H1 (cell line): ENCODE measurements at regions not wholly inside any gene's neighbourhood (a gene's known extent, or its start where the extent isn't known, plus 50 kb on each side); places are given as distances from the start of the nearest gene placed in this dataset.

Source experiments
- CTCF ChIA-PET: fragments of 300-600 bp; sonication (Branson Sonifier 250); formaldehyde crosslinking; loops from one replicate; lab custom pipeline; 2021; ENCODE audit not compliant: partially characterized antibody; lab: Charles Lee
- POLR2A ChIA-PET: fragments of 300-600 bp; sonication (Branson Sonifier 250); formaldehyde crosslinking; loops from one replicate; lab custom pipeline; 2021; ENCODE audit warnings: inconsistent platforms; ENCODE audit not compliant: partially characterized antibody; lab: Charles Lee
- DNase-seq, 2 experiments: peaks; one replicate each; pipeline versions ENCODE4 v3.0.0 to v3.0.0-alpha.2; 2010 to 2022; ENCODE audit warnings: low spot score in 2 of 2, low read depth in 1 of 2, mixed read lengths in 1 of 2
- FAIRE-seq: peaks from 2 replicates; lab custom pipeline; 2011; peaks lifted over from hg19 to GRCh38; lab: Jason Lieb, UNC
- H2AFZ ChIP-seq: 2 replicates; pipeline ENCODE4 v1.8.1; 2012; ENCODE audit warnings: low read length, inconsistent platforms
- H2AK5ac ChIP-seq: 2 replicates; pipeline ENCODE4 v1.6.1; 2013; ENCODE audit warnings: low read depth, low read length
- H2BK120ac ChIP-seq: replicated peaks from 2 replicates; pipeline ENCODE3; 2013; ENCODE audit warnings: low read depth, low read length, inconsistent platforms
- H2BK12ac ChIP-seq: 2 replicates; pipeline ENCODE4 v1.6.1; 2013; ENCODE audit warnings: low read depth, low read length
- H2BK15ac ChIP-seq: 2 replicates; pipeline ENCODE4 v1.6.1; 2013; ENCODE audit warnings: low read length
- H2BK20ac ChIP-seq: 2 replicates; pipeline ENCODE4 v1.6.1; 2013; ENCODE audit warnings: low read length
- H2BK5ac ChIP-seq: 2 replicates; pipeline ENCODE4 v1.6.1; 2013; ENCODE audit warnings: low read depth, low read length
- H3K14ac ChIP-seq: 2 replicates; pipeline ENCODE4 v1.6.1; 2013; ENCODE audit warnings: inconsistent platforms; ENCODE audit not compliant: insufficient read length
- H3K18ac ChIP-seq: 2 replicates; pipeline ENCODE4 v1.6.1; 2013; ENCODE audit warnings: low read length; ENCODE audit errors: extremely low read depth
- H3K23ac ChIP-seq: 2 replicates; pipeline ENCODE4 v1.6.1; 2013; ENCODE audit warnings: inconsistent platforms; ENCODE audit not compliant: insufficient read length
- H3K23me2 ChIP-seq: 2 replicates; pipeline ENCODE4 v1.6.1; 2013; ENCODE audit warnings: low read depth, low read length
- H3K27ac ChIP-seq: 2 replicates; pipeline ENCODE4 v1.6.1; 2011; ENCODE audit warnings: low read depth, low read length, inconsistent platforms
- H3K27me3 ChIP-seq, 4 experiments: replicated peaks in 1 of 4; 1 replicate in 1 of 4; 2 replicates in 3 of 4; pipeline versions ENCODE4 v1.6.1 to v1.8.1; 2011 to 2013; ENCODE audit warnings: low read length in 3 of 4, mild to moderate bottlenecking in 3 of 4, inconsistent platforms in 2 of 4, mixed read lengths in 2 of 4, moderate library complexity in 1 of 4; ENCODE audit not compliant: control insufficient read depth in 3 of 4, insufficient read depth in 3 of 4; ENCODE audit errors: extremely low read depth in 1 of 4
- H3K36me3 ChIP-seq, 4 experiments: 2 replicates each; pipeline versions ENCODE4 v1.6.1 to v1.8.1; 2011 to 2013; ENCODE audit warnings: mild to moderate bottlenecking in 4 of 4, low read length in 3 of 4, moderate library complexity in 2 of 4, control low read depth in 1 of 4, inconsistent platforms in 1 of 4; ENCODE audit not compliant: insufficient read depth in 4 of 4, control insufficient read depth in 2 of 4
- H3K4ac ChIP-seq: replicated peaks from 2 replicates; pipeline ENCODE3; 2013; ENCODE audit warnings: low read length, low read depth, mixed read lengths, inconsistent platforms; ENCODE audit not compliant: insufficient read length
- H3K4me1 ChIP-seq, 4 experiments: replicated peaks in 1 of 4; 1 replicate in 1 of 4; 2 replicates in 3 of 4; pipeline versions ENCODE4 v1.6.1 to v1.8.1; 2011 to 2013; ENCODE audit warnings: low read length in 3 of 4, inconsistent platforms in 2 of 4, mixed read lengths in 1 of 4; ENCODE audit not compliant: insufficient read depth in 4 of 4, control insufficient read depth in 3 of 4
- H3K4me2 ChIP-seq, 2 experiments: 2 replicates each; pipeline versions ENCODE4 v1.6.1 to v1.8.1; 2011 to 2013; ENCODE audit warnings: low read depth in 2 of 2, low read length in 2 of 2, control low read depth in 1 of 2, inconsistent platforms in 1 of 2, mild to moderate bottlenecking in 1 of 2; ENCODE audit not compliant: insufficient read depth in 1 of 2
- H3K4me3 ChIP-seq, 4 experiments: fragments of 200-600, 300-600 bp in 1 of 4; sonication (generic), shearing (Covaris generic), sonication (Bioruptor Twin) in 1 of 4; 2 replicates each; pipeline versions ENCODE4 v1.5.1 to v1.8.1; 2011 to 2016; ENCODE audit warnings: low read length in 4 of 4, low read depth in 3 of 4, control low read depth in 2 of 4, inconsistent platforms in 2 of 4, mild to moderate bottlenecking in 2 of 4, mixed read lengths in 1 of 4, moderate library complexity in 1 of 4; ENCODE audit not compliant: insufficient read depth in 2 of 4; ENCODE audit errors: extremely low read depth in 1 of 4
- H3K56ac ChIP-seq: replicated peaks from 2 replicates; pipeline ENCODE3; 2013; ENCODE audit warnings: low read depth, mild to moderate bottlenecking, mixed read lengths, low read length, inconsistent platforms; ENCODE audit not compliant: insufficient read length
- H3K79me1 ChIP-seq: 2 replicates; pipeline ENCODE4 v1.6.1; 2013; ENCODE audit warnings: low read depth, low read length, control low read depth
- H3K79me2 ChIP-seq, 2 experiments: 2 replicates each; pipeline versions ENCODE4 v1.6.1 to v1.8.1; 2012 to 2013; ENCODE audit warnings: low read length in 2 of 2, mild to moderate bottlenecking in 2 of 2, inconsistent platforms in 1 of 2; ENCODE audit not compliant: insufficient read depth in 2 of 2, control insufficient read depth in 1 of 2
- H3K9ac ChIP-seq, 4 experiments: replicated peaks in 1 of 4; 1 replicate in 1 of 4; 2 replicates in 3 of 4; pipeline versions ENCODE4 v1.6.1 to v1.8.1; 2011 to 2013; ENCODE audit warnings: low read depth in 3 of 4, low read length in 3 of 4, control low read depth in 2 of 4, mild to moderate bottlenecking in 2 of 4, moderate library complexity in 2 of 4, inconsistent platforms in 1 of 4; ENCODE audit errors: extremely low read depth in 1 of 4
- H3K9me3 ChIP-seq, 2 experiments: 2 replicates each; pipeline versions ENCODE4 v1.6.1 to v1.8.1; 2012 to 2013; ENCODE audit warnings: mild to moderate bottlenecking in 2 of 2, moderate library complexity in 2 of 2, control low read depth in 1 of 2, inconsistent platforms in 1 of 2, low read depth in 1 of 2, low read length in 1 of 2, mixed read lengths in 1 of 2; ENCODE audit not compliant: insufficient read depth in 2 of 2
- H4K20me1 ChIP-seq, 2 experiments: replicated peaks in 1 of 2; 2 replicates each; pipeline versions ENCODE3 to v1.8.1; 2011 to 2013; ENCODE audit warnings: inconsistent platforms in 2 of 2, low read length in 2 of 2, mild to moderate bottlenecking in 1 of 2; ENCODE audit not compliant: insufficient read depth in 2 of 2, control insufficient read depth in 1 of 2
- H4K5ac ChIP-seq: 2 replicates; pipeline ENCODE4 v1.6.1; 2013; ENCODE audit warnings: low read length, low read depth, mixed read lengths, inconsistent platforms; ENCODE audit not compliant: insufficient read length
- H4K8ac ChIP-seq: 2 replicates; pipeline ENCODE4 v1.8.0; 2013; ENCODE audit warnings: mild to moderate bottlenecking, moderate library complexity, low read length, inconsistent platforms; ENCODE audit not compliant: insufficient read depth; ENCODE audit errors: extremely low read depth
- H4K91ac ChIP-seq: replicated peaks from 2 replicates; pipeline ENCODE3; 2013; ENCODE audit warnings: low read length, mixed read lengths, inconsistent platforms; ENCODE audit not compliant: insufficient read length
- CBX8 ChIP-seq: fragments of 300-800, 300-1000 bp; sonication (generic); IDR thresholded peaks from 2 replicates; pipeline ENCODE4 v1.7.1; 2016; ENCODE audit warnings: low read depth, low read length, borderline replicate concordance
- CHD2 ChIP-seq: IDR thresholded peaks from 2 replicates; pipeline ENCODE4 v1.6.1; 2012; ENCODE audit warnings: low read length, improper control_type of control experiment
- CTBP2 ChIP-seq: IDR thresholded peaks from 2 replicates; pipeline ENCODE4 v1.7.0; 2011; ENCODE audit warnings: borderline replicate concordance, mild to moderate bottlenecking, moderate library complexity, mixed read lengths, low read length; ENCODE audit not compliant: insufficient read depth, insufficient read length
- EZH2 ChIP-seq: fragments of 200-600 bp; sonication (generic); IDR thresholded peaks from 2 replicates; pipeline ENCODE4 v1.7.1; 2012; ENCODE audit warnings: low read depth, mild to moderate bottlenecking, moderate library complexity, low read length, inconsistent platforms; ENCODE audit not compliant: severe bottlenecking
- NANOG ChIP-seq: IDR thresholded peaks from 2 replicates; pipeline ENCODE4 v1.6.1; 2011; ENCODE audit warnings: low read length, low read depth, mild to moderate bottlenecking, inconsistent platforms; ENCODE audit not compliant: insufficient read depth, poor library complexity, severe bottlenecking
- RXRA ChIP-seq: IDR thresholded peaks from 2 replicates; pipeline ENCODE4 v1.6.1; 2011; ENCODE audit warnings: low read depth, mild to moderate bottlenecking, low read length, moderate library complexity; ENCODE audit not compliant: insufficient read depth
- SP2 ChIP-seq: IDR thresholded peaks from 2 replicates; pipeline ENCODE4 v1.6.1; 2012; ENCODE audit warnings: mild to moderate bottlenecking, low read length, inconsistent platforms
- TAF1 ChIP-seq: IDR thresholded peaks from 2 replicates; pipeline ENCODE4 v1.6.1; 2011; ENCODE audit warnings: mild to moderate bottlenecking, low read depth, low read length
- TBP ChIP-seq: IDR thresholded peaks from 2 replicates; pipeline ENCODE4 v1.6.1; 2011; ENCODE audit warnings: low read depth, low read length, improper control_type of control experiment
- TEAD4 ChIP-seq: IDR thresholded peaks from 2 replicates; pipeline ENCODE4 v1.6.1; 2012; ENCODE audit warnings: low read depth, low read length, inconsistent platforms, mixed read lengths
- WGBS, 2 experiments: shearing (Covaris generic) in 1 of 2; methylation state at CpG; one replicate each; pipeline versions ENCODE4 v1.1.6 to v1.1.7; 2013 to 2015; ENCODE audit warnings: low lambda C conversion rate in 2 of 2, mixed read lengths in 2 of 2, inconsistent platforms in 1 of 2, low coverage in 1 of 2, missing lambda C conversion rate in 1 of 2; ENCODE audit not compliant: insufficient replicate concordance in 2 of 2, insufficient coverage in 1 of 2, insufficient read length in 1 of 2; ENCODE audit errors: extremely low coverage in 1 of 2, missing lambda C conversion rate in 1 of 2; 5-methylcytosine and 5-hydroxymethylcytosine counted together
- TF ChIP-seq, protein P1 (sequence below): IDR thresholded peaks from 2 replicates; pipeline ENCODE4 v1.6.1; 2011; ENCODE audit warnings: low read length, improper control_type of control experiment
- TF ChIP-seq, protein P2 (sequence below): IDR thresholded peaks from 2 replicates; pipeline ENCODE4 v1.6.1; 2012; ENCODE audit warnings: inconsistent platforms
- TF ChIP-seq, protein P3 (sequence below): IDR thresholded peaks from 2 replicates; pipeline ENCODE4 v1.6.1; 2011; ENCODE audit warnings: low read depth, mild to moderate bottlenecking, low read length; ENCODE audit not compliant: insufficient read depth

DNA sequence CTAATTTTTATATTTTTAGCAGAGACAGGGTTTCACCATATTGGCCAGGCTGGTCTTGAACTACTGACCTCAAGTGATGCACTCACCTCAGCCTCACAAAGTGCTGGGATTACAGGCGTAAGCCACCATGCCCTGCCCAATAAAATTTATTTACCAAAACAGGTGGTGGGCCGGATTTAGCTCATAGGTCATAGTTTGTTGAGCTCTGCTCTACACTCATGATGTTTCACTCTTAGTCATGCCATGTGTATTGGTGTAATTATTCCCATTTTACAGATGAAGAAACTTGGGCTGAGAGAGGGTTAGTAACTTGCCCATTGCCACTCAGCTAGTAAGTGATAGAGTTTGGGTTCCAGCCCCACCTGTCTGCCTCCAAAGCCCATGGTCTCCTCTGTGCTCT lies 93.1 kb upstream of the WWC1 start:
- Histone ChIP-seq H3K14ac (no peak overlapping the region), H2BK5ac (no peak overlapping the region), H2BK20ac (no peak overlapping the region), H2AFZ (no peak overlapping the region), H3K23ac (no peak overlapping the region), H4K20me1 (no peaks in the 10 kb centered on the region), H4K91ac (no peak overlapping the region), H3K4me2 (no peak overlapping the region), H2BK15ac (no peak overlapping the region), H3K9me3 (no peaks in the 10 kb centered on the region), H2BK120ac (no peak overlapping the region), H3K36me3 (no peaks in the 10 kb centered on the region), H4K5ac (no peak overlapping the region), H3K79me2 (no peaks in the 10 kb centered on the region), H3K18ac (no peak overlapping the region), H3K23me2 (no peaks in the 10 kb centered on the region; the same call in 1 of the 2 replicates), H3K27me3 (no peaks in the 10 kb centered on the region), H3K56ac (no peak overlapping the region), H2AK5ac (no peak overlapping the region), H3K4me1 (no peaks in the 10 kb centered on the region), H3K4me3 (no peak overlapping the region), H4K8ac (no peak overlapping the region), H3K27ac (no peak overlapping the region), H3K79me1 (no peaks in the 10 kb centered on the region), H3K4ac (no peak overlapping the region), H2BK12ac (no peak overlapping the region), H3K9ac (no peak overlapping the region)
- no peak for FAIRE-seq
- DNase-seq = no peak
- WGBS, 2 experiments = 86% methylated on average over 2 of the region's 2 CpGs; no CpG with 5 or more reads in 1 of the 2 experiments
- POLR2A ChIA-PET = no interaction called here
- CTCF ChIA-PET = interaction anchor here (0.9 to 3.1 kb wide), 3 partner anchors 14 to 103 kb away, joined by 3 to 9 read pairs (median 7); no protein-coding TSS in a partner anchor
- TF ChIP-seq SP2 = no peak
- TF ChIP-seq NANOG = no peak
- TF ChIP-seq TBP = no peak
- no peak for TF ChIP-seq EZH2
- TF ChIP-seq, protein P1, sequence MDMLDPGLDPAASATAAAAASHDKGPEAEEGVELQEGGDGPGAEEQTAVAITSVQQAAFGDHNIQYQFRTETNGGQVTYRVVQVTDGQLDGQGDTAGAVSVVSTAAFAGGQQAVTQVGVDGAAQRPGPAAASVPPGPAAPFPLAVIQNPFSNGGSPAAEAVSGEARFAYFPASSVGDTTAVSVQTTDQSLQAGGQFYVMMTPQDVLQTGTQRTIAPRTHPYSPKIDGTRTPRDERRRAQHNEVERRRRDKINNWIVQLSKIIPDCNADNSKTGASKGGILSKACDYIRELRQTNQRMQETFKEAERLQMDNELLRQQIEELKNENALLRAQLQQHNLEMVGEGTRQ = no peak
- TF ChIP-seq CHD2 = no peak
- no peak for TF ChIP-seq CTBP2
- TF ChIP-seq, protein P2, sequence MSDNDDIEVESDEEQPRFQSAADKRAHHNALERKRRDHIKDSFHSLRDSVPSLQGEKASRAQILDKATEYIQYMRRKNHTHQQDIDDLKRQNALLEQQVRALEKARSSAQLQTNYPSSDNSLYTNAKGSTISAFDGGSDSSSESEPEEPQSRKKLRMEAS = no peak
- TF ChIP-seq CBX8 = no peak
- TF ChIP-seq, protein P3, sequence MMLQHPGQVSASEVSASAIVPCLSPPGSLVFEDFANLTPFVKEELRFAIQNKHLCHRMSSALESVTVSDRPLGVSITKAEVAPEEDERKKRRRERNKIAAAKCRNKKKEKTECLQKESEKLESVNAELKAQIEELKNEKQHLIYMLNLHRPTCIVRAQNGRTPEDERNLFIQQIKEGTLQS = no peak
- no peak for TF ChIP-seq TAF1
- TF ChIP-seq TEAD4 = no peak
- no peak for TF ChIP-seq RXRA
